ENCODE measurements at regions not wholly inside any gene's neighbourhood (a gene's known extent, or its start where the extent isn't known, plus 50 kb on each side); places are given as distances from the start of the nearest gene placed in this dataset.

DNA sequence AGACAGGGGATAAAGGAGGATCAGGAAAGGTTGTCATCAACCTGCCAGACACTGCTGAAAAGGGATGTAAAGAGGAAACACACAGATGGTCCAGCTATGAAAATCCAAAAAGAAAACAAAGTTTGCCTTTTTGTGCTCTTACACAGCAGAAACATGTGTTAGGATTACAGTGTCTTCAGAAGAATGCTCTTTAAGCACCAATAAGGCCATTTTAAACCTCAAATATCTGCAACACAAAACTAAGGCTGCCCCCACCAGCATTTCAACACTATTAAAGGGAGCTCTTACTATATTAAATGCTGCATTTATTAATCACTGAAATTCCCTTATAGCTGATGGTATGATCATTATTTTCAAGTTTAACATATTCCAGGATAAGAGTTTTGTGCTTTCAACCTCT, 922.5 kb downstream of the NLGN4Y start:
- H3K27me3 ChIP-seq (ENCODE audit: control insufficient read depth, insufficient read depth, low read length), result no peaks in the 10 kb centered on the region
- H3K4me3 ChIP-seq (ENCODE audit: low read length), result no peak overlapping the region
- no peak for DNase-seq (ENCODE audit: low read depth, low spot score)
- H3K9me3 ChIP-seq (ENCODE audit: control insufficient read depth, insufficient read depth, low read length), result no peaks in the 10 kb centered on the region
- no peaks in the 10 kb centered on the region for H3K4me1 ChIP-seq (ENCODE audit: control insufficient read depth, insufficient read depth, low read length)
- H3K36me3 ChIP-seq (ENCODE audit: control insufficient read depth, insufficient read depth, low read length), result no peaks in the 10 kb centered on the region
- H3K27ac ChIP-seq (ENCODE audit: low read length), result no peak overlapping the region

- WGBS (ENCODE audit: insufficient coverage, insufficient read length), result no CpG with 5 or more reads among the region's 4 CpGs
These were observed 923.6 kb downstream of the NLGN4Y start for GRCh38 chrY:15447959-15448358.

DNA sequence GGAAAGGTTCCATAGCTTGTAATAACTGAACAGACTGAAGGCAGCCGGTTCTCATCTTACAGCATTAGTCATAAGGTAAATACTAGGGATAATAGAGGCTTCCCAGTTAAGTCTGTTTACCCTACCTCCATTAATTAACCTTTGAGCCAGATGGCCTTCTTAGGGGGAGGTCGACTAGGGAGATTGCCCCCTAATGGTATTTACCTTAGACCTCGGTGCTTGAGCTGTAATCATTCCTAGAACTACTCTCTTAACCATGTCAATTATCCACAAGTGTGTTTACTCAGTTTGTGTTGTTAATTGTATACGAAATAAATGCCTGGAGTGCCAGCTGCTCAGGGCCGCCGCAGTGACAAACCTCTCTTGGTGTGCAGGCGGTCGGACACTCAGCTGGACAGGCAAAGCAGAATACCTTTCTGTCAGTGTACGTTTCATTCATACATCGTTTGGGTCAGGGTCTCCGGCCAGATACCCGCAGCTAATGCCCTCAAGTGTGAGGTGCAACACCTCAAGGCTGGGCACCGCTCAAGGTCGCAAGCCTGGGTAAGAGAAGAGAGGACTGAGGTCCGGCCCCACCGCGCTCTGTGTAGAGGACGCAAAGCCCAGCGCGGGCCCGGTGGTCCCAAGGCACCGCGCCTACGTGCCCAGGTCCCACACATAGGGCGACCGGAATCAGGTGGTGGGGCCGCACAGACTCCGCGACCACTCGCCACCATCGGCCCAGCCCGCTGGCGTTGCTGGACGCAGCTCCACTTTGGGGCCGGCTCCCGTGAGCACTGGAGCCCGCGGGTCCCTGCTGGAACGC, 931.0 kb downstream of the NLGN4Y start:
- DNase-seq (ENCODE audit: low read depth, low spot score), result no peak
- WGBS (ENCODE audit: insufficient coverage, insufficient read length), result no CpG with 5 or more reads among the region's 39 CpGs
- H3K36me3 ChIP-seq (ENCODE audit: control insufficient read depth, insufficient read depth, low read length), result no peaks in the 10 kb centered on the region
- H3K27ac ChIP-seq (ENCODE audit: low read length), result no peak overlapping the region
- no peaks in the 10 kb centered on the region for H3K4me1 ChIP-seq (ENCODE audit: control insufficient read depth, insufficient read depth, low read length)
- H3K4me3 ChIP-seq (ENCODE audit: low read length), result no peak overlapping the region
- no peaks in the 10 kb centered on the region for H3K27me3 ChIP-seq (ENCODE audit: control insufficient read depth, insufficient read depth, low read length)
- no peaks in the 10 kb centered on the region for H3K9me3 ChIP-seq (ENCODE audit: control insufficient read depth, insufficient read depth, low read length)

More at GRCh38 chrY:15447959-15448358, 923.6 kb downstream of the NLGN4Y start:
- Histone ChIP-seq H3K4me3 (ENCODE audit: low read length) (no peak overlapping the region), H3K36me3 (ENCODE audit: control insufficient read depth, insufficient read depth, low read length) (no peaks in the 10 kb centered on the region), H3K27me3 (ENCODE audit: control insufficient read depth, insufficient read depth, low read length) (no peaks in the 10 kb centered on the region), H3K4me1 (ENCODE audit: control insufficient read depth, insufficient read depth, low read length) (no peaks in the 10 kb centered on the region), H3K27ac (ENCODE audit: low read length) (no peak overlapping the region), H3K9me3 (ENCODE audit: control insufficient read depth, insufficient read depth, low read length) (no peaks in the 10 kb centered on the region)
- no peak for DNase-seq (ENCODE audit: low read depth, low spot score)

- Histone ChIP-seq H3K27ac (ENCODE audit: low read length) (no peak overlapping the region), H3K27me3 (ENCODE audit: control insufficient read depth, insufficient read depth, low read length) (no peaks in the 10 kb centered on the region), H3K4me1 (ENCODE audit: control insufficient read depth, insufficient read depth, low read length) (no peaks in the 10 kb centered on the region), H3K36me3 (ENCODE audit: control insufficient read depth, insufficient read depth, low read length) (no peaks in the 10 kb centered on the region), H3K9me3 (ENCODE audit: control insufficient read depth, insufficient read depth, low read length) (no peaks in the 10 kb centered on the region), H3K4me3 (ENCODE audit: low read length) (no peak overlapping the region)
- no peak for DNase-seq (ENCODE audit: low read depth, low spot score)
- no CpG with 5 or more reads among the region's 49 CpGs for WGBS (ENCODE audit: insufficient coverage, insufficient read length)
These were observed 931.7 kb downstream of the NLGN4Y start for GRCh38 chrY:15455980-15456469.

- no peak overlapping the region for H3K27ac ChIP-seq (ENCODE audit: low read length)
- no peak for DNase-seq (ENCODE audit: low read depth, low spot score)
- no peaks in the 10 kb centered on the region for H3K36me3 ChIP-seq (ENCODE audit: control insufficient read depth, insufficient read depth, low read length)
- no peaks in the 10 kb centered on the region for H3K9me3 ChIP-seq (ENCODE audit: control insufficient read depth, insufficient read depth, low read length)
- no peak overlapping the region for H3K4me3 ChIP-seq (ENCODE audit: low read length)
- WGBS (ENCODE audit: insufficient coverage, insufficient read length), result no CpG with 5 or more reads among the region's 21 CpGs
- no peaks in the 10 kb centered on the region for H3K4me1 ChIP-seq (ENCODE audit: control insufficient read depth, insufficient read depth, low read length)
- no peaks in the 10 kb centered on the region for H3K27me3 ChIP-seq (ENCODE audit: control insufficient read depth, insufficient read depth, low read length)
These were observed 932.2 kb downstream of the NLGN4Y start for GRCh38 chrY:15456491-15456890.

GRCh38 chrY:15457682-15458081, 933.4 kb downstream of the NLGN4Y start:
- no peaks in the 10 kb centered on the region for H3K27me3 ChIP-seq (ENCODE audit: control insufficient read depth, insufficient read depth, low read length)
- WGBS (ENCODE audit: insufficient coverage, insufficient read length), result no CpG with 5 or more reads among the region's 3 CpGs
- H3K36me3 ChIP-seq (ENCODE audit: control insufficient read depth, insufficient read depth, low read length), result no peaks in the 10 kb centered on the region
- H3K4me3 ChIP-seq (ENCODE audit: low read length), result no peak overlapping the region
- no peak for DNase-seq (ENCODE audit: low read depth, low spot score)
- no peak overlapping the region for H3K27ac ChIP-seq (ENCODE audit: low read length)
- no peaks in the 10 kb centered on the region for H3K4me1 ChIP-seq (ENCODE audit: control insufficient read depth, insufficient read depth, low read length)
- H3K9me3 ChIP-seq (ENCODE audit: control insufficient read depth, insufficient read depth, low read length), result no peaks in the 10 kb centered on the region

GRCh38 chrY:15458426-15458825, 934.1 kb downstream of the NLGN4Y start:
- H3K36me3 ChIP-seq (ENCODE audit: control insufficient read depth, insufficient read depth, low read length), result no peaks in the 10 kb centered on the region
- H3K4me1 ChIP-seq (ENCODE audit: control insufficient read depth, insufficient read depth, low read length), result no peaks in the 10 kb centered on the region
- no peak overlapping the region for H3K27ac ChIP-seq (ENCODE audit: low read length)

DNA sequence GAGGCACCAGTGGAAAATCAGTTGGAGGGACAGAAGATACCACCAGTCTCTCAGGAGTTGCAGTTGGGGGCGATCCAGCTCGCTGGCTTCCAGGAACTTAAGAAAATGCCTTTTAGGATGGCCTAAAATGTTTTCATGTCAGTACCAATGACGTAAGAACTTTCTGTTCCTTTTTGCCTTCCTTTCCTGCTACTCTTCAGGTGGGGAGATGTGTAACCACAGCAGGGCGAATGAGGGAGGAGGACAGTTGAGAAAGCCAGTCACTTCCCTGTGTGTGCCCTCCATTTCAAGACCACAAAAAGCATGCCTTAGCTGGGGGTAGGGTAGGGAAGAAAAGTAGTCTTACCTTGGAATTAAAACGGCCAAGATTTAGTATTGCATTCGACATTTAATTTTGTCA, 941.6 kb downstream of the NLGN4Y start:
- H3K4me1 ChIP-seq (ENCODE audit: control insufficient read depth, insufficient read depth, low read length), result no peaks in the 10 kb centered on the region
- no peaks in the 10 kb centered on the region for H3K36me3 ChIP-seq (ENCODE audit: control insufficient read depth, insufficient read depth, low read length)
- H3K4me3 ChIP-seq (ENCODE audit: low read length), result no peak overlapping the region
- WGBS (ENCODE audit: insufficient coverage, insufficient read length), result no CpG with 5 or more reads among the region's 6 CpGs
- H3K9me3 ChIP-seq (ENCODE audit: control insufficient read depth, insufficient read depth, low read length), result no peaks in the 10 kb centered on the region
- no peaks in the 10 kb centered on the region for H3K27me3 ChIP-seq (ENCODE audit: control insufficient read depth, insufficient read depth, low read length)
- H3K27ac ChIP-seq (ENCODE audit: low read length), result no peak overlapping the region
- DNase-seq (ENCODE audit: low read depth, low spot score), result no peak

More at GRCh38 chrY:15458426-15458825, 934.1 kb downstream of the NLGN4Y start:
- H3K9me3 ChIP-seq (ENCODE audit: control insufficient read depth, insufficient read depth, low read length), result no peaks in the 10 kb centered on the region
- no peaks in the 10 kb centered on the region for H3K27me3 ChIP-seq (ENCODE audit: control insufficient read depth, insufficient read depth, low read length)
- H3K4me3 ChIP-seq (ENCODE audit: low read length), result no peak overlapping the region
- no peak for DNase-seq (ENCODE audit: low read depth, low spot score)

GRCh38 chrY:15466891-15467290, 942.6 kb downstream of the NLGN4Y start:
- no CpG with 5 or more reads among the region's 5 CpGs for WGBS (ENCODE audit: insufficient coverage, insufficient read length)
- Histone ChIP-seq H3K9me3 (ENCODE audit: control insufficient read depth, insufficient read depth, low read length) (no peaks in the 10 kb centered on the region), H3K4me3 (ENCODE audit: low read length) (no peak overlapping the region), H3K27me3 (ENCODE audit: control insufficient read depth, insufficient read depth, low read length) (no peaks in the 10 kb centered on the region), H3K4me1 (ENCODE audit: control insufficient read depth, insufficient read depth, low read length) (no peaks in the 10 kb centered on the region), H3K27ac (ENCODE audit: low read length) (no peak overlapping the region), H3K36me3 (ENCODE audit: control insufficient read depth, insufficient read depth, low read length) (no peaks in the 10 kb centered on the region)
- no peak for DNase-seq (ENCODE audit: low read depth, low spot score)

GRCh38 chrY:15468091-15468490, 943.8 kb downstream of the NLGN4Y start:
- H3K9me3 ChIP-seq (ENCODE audit: control insufficient read depth, insufficient read depth, low read length), result no peaks in the 10 kb centered on the region
- no peaks in the 10 kb centered on the region for H3K4me1 ChIP-seq (ENCODE audit: control insufficient read depth, insufficient read depth, low read length)
- DNase-seq (ENCODE audit: low read depth, low spot score), result no peak
- H3K36me3 ChIP-seq (ENCODE audit: control insufficient read depth, insufficient read depth, low read length), result no peaks in the 10 kb centered on the region
- no peaks in the 10 kb centered on the region for H3K27me3 ChIP-seq (ENCODE audit: control insufficient read depth, insufficient read depth, low read length)
- no peak overlapping the region for H3K4me3 ChIP-seq (ENCODE audit: low read length)
- WGBS (ENCODE audit: insufficient coverage, insufficient read length), result no CpG with 5 or more reads among the region's 6 CpGs
- H3K27ac ChIP-seq (ENCODE audit: low read length), result no peak overlapping the region

- WGBS (ENCODE audit: insufficient coverage, insufficient read length), result no CpG with 5 or more reads among the region's 1 CpG
These were observed 947.0 kb downstream of the NLGN4Y start for GRCh38 chrY:15471371-15471770.

More at GRCh38 chrY:15471371-15471770, 947.0 kb downstream of the NLGN4Y start:
- H3K4me1 ChIP-seq (ENCODE audit: control insufficient read depth, insufficient read depth, low read length), result no peaks in the 10 kb centered on the region
- H3K27me3 ChIP-seq (ENCODE audit: control insufficient read depth, insufficient read depth, low read length), result no peaks in the 10 kb centered on the region
- H3K27ac ChIP-seq (ENCODE audit: low read length), result no peak overlapping the region
- no peak overlapping the region for H3K4me3 ChIP-seq (ENCODE audit: low read length)
- no peak for DNase-seq (ENCODE audit: low read depth, low spot score)
- no peaks in the 10 kb centered on the region for H3K9me3 ChIP-seq (ENCODE audit: control insufficient read depth, insufficient read depth, low read length)
- no peaks in the 10 kb centered on the region for H3K36me3 ChIP-seq (ENCODE audit: control insufficient read depth, insufficient read depth, low read length)

All from iPS DF 6.9 (cell line).